ENCODE measurements at regions not wholly inside any gene's neighbourhood (a gene's known extent, or its start where the extent isn't known, plus 50 kb on each side); places are given as distances from the start of the nearest gene placed in this dataset.

- TF ChIP-seq CTCF (IDR thresholded peaks at IDR 0.05) (no peak), STAT6 (CRISPR knock-in tag; conservative IDR thresholded peaks at IDR 0.05; ENCODE audit: low read depth) (no peak), ETV6 (CRISPR knock-in tag; IDR thresholded peaks at IDR 0.05) (no peak), ZNF138 (CRISPR knock-in tag; conservative IDR thresholded peaks at IDR 0.05) (no peak), ZNF416 (CRISPR knock-in tag; IDR thresholded peaks at IDR 0.05) (no peak), PRDM15 (CRISPR knock-in tag; IDR thresholded peaks at IDR 0.05) (no peak), JAZF1 (CRISPR knock-in tag; IDR thresholded peaks at IDR 0.05) (no peak), NR1H2 (CRISPR knock-in tag; IDR thresholded peaks at IDR 0.05) (no peak), IRF1 (CRISPR knock-in tag; IDR thresholded peaks at IDR 0.05) (no peak), NFE2L1 (CRISPR knock-in tag; IDR thresholded peaks at IDR 0.05) (no peak), ZNF263 (CRISPR knock-in tag; IDR thresholded peaks at IDR 0.05; ENCODE audit: low read depth) (no peak)
Observed at GRCh38 chr6:138685781-138686180, 87.8 kb upstream of the CCDC28A start.

Data from WTC11 (cell line).